ENCODE measurements at regions not wholly inside any gene's neighbourhood (a gene's known extent, or its start where the extent isn't known, plus 50 kb on each side); places are given as distances from the start of the nearest gene placed in this dataset.

GRCh38 chr1:208521534-208521933 is 277.4 kb upstream of the PLXNA2 start:
- H3K4me3 Mint-ChIP-seq (ENCODE audit: unreplicated experiment), result no peak overlapping the region
- no peak for TF ChIP-seq CTCF (IDR thresholded peaks at IDR 0.05; ENCODE audit: partially characterized antibody, unreplicated experiment)
- no peak overlapping the region for H3K27ac Mint-ChIP-seq (ENCODE audit: unreplicated experiment)
- peaks cover 24% of the 10 kb centered on the region for H3K4me1 Mint-ChIP-seq (ENCODE audit: low read depth, unreplicated experiment)
- H3K9me3 Mint-ChIP-seq (ENCODE audit: unreplicated experiment), result peaks cover 3% of the 10 kb centered on the region
- H3K36me3 Mint-ChIP-seq (ENCODE audit: unreplicated experiment), result peaks cover 12% of the 10 kb centered on the region
- peaks cover 2% of the 10 kb centered on the region for H3K27me3 Mint-ChIP-seq (ENCODE audit: unreplicated experiment)
- DNase-seq, result no peak

GRCh38 chr1:208523007-208523406 is 278.8 kb upstream of the PLXNA2 start:
- no peaks in the 10 kb centered on the region for H3K36me3 Mint-ChIP-seq (ENCODE audit: unreplicated experiment)
- H3K4me3 Mint-ChIP-seq (ENCODE audit: unreplicated experiment), result no peak overlapping the region
- H3K4me1 Mint-ChIP-seq (ENCODE audit: low read depth, unreplicated experiment), result peaks cover 35% of the 10 kb centered on the region
- no peak for TF ChIP-seq CTCF (IDR thresholded peaks at IDR 0.05; ENCODE audit: partially characterized antibody, unreplicated experiment)
- peaks cover 3% of the 10 kb centered on the region for H3K9me3 Mint-ChIP-seq (ENCODE audit: unreplicated experiment)
- peaks cover 4% of the 10 kb centered on the region for H3K27me3 Mint-ChIP-seq (ENCODE audit: unreplicated experiment)
- no peak overlapping the region for H3K27ac Mint-ChIP-seq (ENCODE audit: unreplicated experiment)
- no peak for DNase-seq

GRCh38 chr1:208524376-208524775 is 280.2 kb upstream of the PLXNA2 start:
- H3K4me3 Mint-ChIP-seq (ENCODE audit: unreplicated experiment), result no peak overlapping the region
- peak overlapping the region; percentile 83 for H3K27ac Mint-ChIP-seq (ENCODE audit: unreplicated experiment)
- H3K9me3 Mint-ChIP-seq (ENCODE audit: unreplicated experiment), result peaks cover 3% of the 10 kb centered on the region
- peaks cover 4% of the 10 kb centered on the region for H3K27me3 Mint-ChIP-seq (ENCODE audit: unreplicated experiment)
- peaks cover 44% of the 10 kb centered on the region for H3K4me1 Mint-ChIP-seq (ENCODE audit: low read depth, unreplicated experiment)
- DNase-seq, result no peak
- H3K36me3 Mint-ChIP-seq (ENCODE audit: unreplicated experiment), result no peaks in the 10 kb centered on the region
- no peak for TF ChIP-seq CTCF (IDR thresholded peaks at IDR 0.05; ENCODE audit: partially characterized antibody, unreplicated experiment)

- TF ChIP-seq CTCF (IDR thresholded peaks at IDR 0.05; ENCODE audit: partially characterized antibody, unreplicated experiment), result no peak
- no peak for DNase-seq
- Mint-ChIP-seq H3K27ac (ENCODE audit: unreplicated experiment) (peak overlapping the region; percentile 83), H3K4me3 (ENCODE audit: unreplicated experiment) (no peak overlapping the region), H3K36me3 (ENCODE audit: unreplicated experiment) (no peaks in the 10 kb centered on the region), H3K27me3 (ENCODE audit: unreplicated experiment) (peaks cover 4% of the 10 kb centered on the region), H3K9me3 (ENCODE audit: unreplicated experiment) (peaks cover 3% of the 10 kb centered on the region), H3K4me1 (ENCODE audit: low read depth, unreplicated experiment) (peaks cover 46% of the 10 kb centered on the region)
Observed at GRCh38 chr1:208524925-208525324, 280.7 kb upstream of the PLXNA2 start.

- H3K27ac Mint-ChIP-seq (ENCODE audit: unreplicated experiment), result peak overlapping the region; percentile 83
- peaks cover 50% of the 10 kb centered on the region for H3K4me1 Mint-ChIP-seq (ENCODE audit: low read depth, unreplicated experiment)
- H3K36me3 Mint-ChIP-seq (ENCODE audit: unreplicated experiment), result no peaks in the 10 kb centered on the region
- peaks cover 5% of the 10 kb centered on the region for H3K9me3 Mint-ChIP-seq (ENCODE audit: unreplicated experiment)
- no peak for TF ChIP-seq CTCF (IDR thresholded peaks at IDR 0.05; ENCODE audit: partially characterized antibody, unreplicated experiment)
- peaks cover 4% of the 10 kb centered on the region for H3K27me3 Mint-ChIP-seq (ENCODE audit: unreplicated experiment)
- DNase-seq, result no peak
- no peak overlapping the region for H3K4me3 Mint-ChIP-seq (ENCODE audit: unreplicated experiment)
Observed at GRCh38 chr1:208525417-208525816, 281.2 kb upstream of the PLXNA2 start.
